GM12891 (cell line): ENCODE measurements at regions not wholly inside any gene's neighbourhood (a gene's known extent, or its start where the extent isn't known, plus 50 kb on each side); places are given as distances from the start of the nearest gene placed in this dataset.

ENCODE experiments used
- POLR2A ChIP-seq: IDR thresholded peaks from 2 replicates; pipeline ENCODE4 v1.6.1; 2011; ENCODE audit warnings: low read depth, low read length, control low read depth
- POLR2AphosphoS5 ChIP-seq: IDR thresholded peaks from 2 replicates; pipeline ENCODE4 v1.6.1; 2011; ENCODE audit warnings: low read depth, low read length, control low read depth

DNA sequence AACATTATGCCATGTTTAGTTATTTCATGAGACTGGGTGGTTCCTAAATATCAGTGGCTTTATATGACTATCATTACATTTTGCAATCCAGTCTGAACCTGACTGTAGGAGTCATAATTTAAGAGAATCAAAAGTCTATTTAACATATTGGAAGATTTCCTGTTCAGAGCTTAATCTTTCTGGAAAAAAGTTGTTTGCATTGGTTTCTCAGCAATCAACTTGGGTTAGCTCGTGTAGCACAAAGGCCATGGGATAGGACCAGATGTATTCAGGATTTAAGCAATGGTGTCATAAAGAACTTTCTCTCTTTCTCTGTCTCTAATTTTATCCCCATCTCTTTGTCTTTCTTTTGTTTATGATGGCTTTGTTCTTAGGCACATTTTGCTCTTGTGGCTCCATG, 296.0 kb upstream of the KCNN2 start:
- no peak for TF ChIP-seq POLR2A
- TF ChIP-seq POLR2AphosphoS5 = no peak
